NCI-H345 (cell line): ENCODE measurements at regions not wholly inside any gene's neighbourhood (a gene's known extent, or its start where the extent isn't known, plus 50 kb on each side); places are given as distances from the start of the nearest gene placed in this dataset.
A peak's percentile ranks its signal among the peaks of the same experiment; 100 is the strongest.

Experiments used
- DNase-seq: peaks from one replicate; lab custom pipeline; 2025; lab: John Stamatoyannopoulos, UW

GRCh38 chr14:98379830-98380229, 892.2 kb downstream of the BCL11B start:
- DNase-seq = no peak

- DNase-seq = no peak
Measured at GRCh38 chr14:98382662-98383061, 889.3 kb downstream of the BCL11B start.

- no peak for DNase-seq
Measured at GRCh38 chr14:98385851-98386250, 886.1 kb downstream of the BCL11B start.

- no peak for DNase-seq
Measured at GRCh38 chr14:98391061-98391460, 880.9 kb downstream of the BCL11B start.

GRCh38 chr14:98393527-98393926, 878.5 kb downstream of the BCL11B start:
- no peak for DNase-seq

GRCh38 chr14:98404811-98405210, 867.2 kb downstream of the BCL11B start:
- DNase-seq = no peak

- no peak for DNase-seq
Measured at GRCh38 chr14:98408024-98408555, 863.9 kb downstream of the BCL11B start.

GRCh38 chr14:98408713-98409112, 863.3 kb downstream of the BCL11B start:
- no peak for DNase-seq

- DNase-seq = no peak
Measured at GRCh38 chr14:98411154-98411553, 860.8 kb downstream of the BCL11B start.

GRCh38 chr14:98412431-98412830, 859.6 kb downstream of the BCL11B start:
- DNase-seq = no peak

GRCh38 chr14:98415766-98416165, 856.2 kb downstream of the BCL11B start:
- no peak for DNase-seq

- no peak for DNase-seq
Measured at GRCh38 chr14:98417001-98417400, 855.0 kb downstream of the BCL11B start.

- no peak for DNase-seq
Measured at GRCh38 chr14:98428483-98428994, 843.5 kb downstream of the BCL11B start.

GRCh38 chr14:98433436-98433835, 838.6 kb downstream of the BCL11B start:
- no peak for DNase-seq

GRCh38 chr14:98437113-98437512, 834.9 kb downstream of the BCL11B start:
- no peak for DNase-seq

GRCh38 chr14:98444077-98444476, 827.9 kb downstream of the BCL11B start:
- DNase-seq = no peak

- DNase-seq = no peak
Measured at GRCh38 chr14:98445718-98446117, 826.3 kb downstream of the BCL11B start.

GRCh38 chr14:98446508-98446907, 825.5 kb downstream of the BCL11B start:
- DNase-seq = no peak

GRCh38 chr14:98456231-98456630, 815.8 kb downstream of the BCL11B start:
- DNase-seq = no peak

- no peak for DNase-seq
Measured at GRCh38 chr14:98458702-98459101, 813.3 kb downstream of the BCL11B start.

- no peak for DNase-seq
Measured at GRCh38 chr14:98462908-98463307, 809.1 kb downstream of the BCL11B start.

GRCh38 chr14:98466807-98467206, 805.2 kb downstream of the BCL11B start:
- DNase-seq = peak; percentile 30

- DNase-seq = no peak
Measured at GRCh38 chr14:98470663-98471062, 801.3 kb downstream of the BCL11B start.

- DNase-seq = no peak
Measured at GRCh38 chr14:98474900-98475299, 797.1 kb downstream of the BCL11B start.
